IgD-negative memory B cell (primary cell): ENCODE measurements at regions not wholly inside any gene's neighbourhood (a gene's known extent, or its start where the extent isn't known, plus 50 kb on each side); places are given as distances from the start of the nearest gene placed in this dataset.
"Not testable (repeated sequence)": the region's sequence is repeated elsewhere in the genome, so short reads cannot be mapped to it uniquely, and the experiment has no call there.

ENCODE experiments used
- H3K27ac Mint-ChIP-seq, 3 donors: one replicate each; pipeline ENCODE4 v1.8.0; 2020 to 2022; ENCODE audit warnings: mild to moderate bottlenecking in 3 of 3, mixed read lengths in 3 of 3, moderate library complexity in 1 of 3
- H3K27me3 Mint-ChIP-seq: one replicate; pipeline ENCODE4 v1.8.0; 2021; ENCODE audit warnings: mixed read lengths
- H3K36me3 Mint-ChIP-seq: one replicate; pipeline ENCODE4 v1.8.0; 2020; ENCODE audit warnings: mild to moderate bottlenecking, mixed read lengths
- H3K4me1 Mint-ChIP-seq, 3 donors: one replicate each; pipeline ENCODE4 v1.8.0; 2020 to 2022; ENCODE audit warnings: mixed read lengths in 3 of 3, mild to moderate bottlenecking in 1 of 3
- H3K4me3 Mint-ChIP-seq, 4 donors: one replicate each; pipeline ENCODE4 v1.8.0; 2020 to 2022; ENCODE audit warnings: mild to moderate bottlenecking in 4 of 4, mixed read lengths in 4 of 4, moderate library complexity in 3 of 4
- H3K9me3 Mint-ChIP-seq, 3 donors: one replicate each; pipeline ENCODE4 v1.8.0; 2020 to 2021; ENCODE audit warnings: mixed read lengths in 3 of 3, mild to moderate bottlenecking in 1 of 3

DNA sequence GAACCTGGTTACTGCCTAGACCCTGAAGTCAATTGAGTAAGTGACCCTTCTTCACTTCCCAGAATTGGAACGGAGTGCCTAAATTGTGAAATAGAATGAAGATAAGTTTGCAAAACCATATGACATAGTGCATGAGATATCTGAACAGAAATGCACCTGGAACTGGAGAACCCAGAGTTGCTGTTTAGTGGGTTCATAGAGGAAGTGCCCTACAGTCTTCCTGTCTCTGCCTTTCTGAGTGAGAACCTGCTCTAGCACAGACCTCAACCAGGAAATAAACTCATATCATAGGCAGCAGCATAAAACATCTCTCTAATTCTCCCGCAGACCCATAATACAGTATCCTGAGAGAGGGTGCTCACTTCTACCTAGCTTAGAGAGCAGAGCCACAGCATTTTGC, 82.9 kb downstream of the EOMES start:
- H3K27me3 Mint-ChIP-seq: no peaks in the 10 kb centered on the region
- H3K36me3 Mint-ChIP-seq: no peaks in the 10 kb centered on the region
- H3K27ac Mint-ChIP-seq: peak overlapping the region in 1 of 3 donors; percentile 24
- H3K9me3 Mint-ChIP-seq: no peaks in the 10 kb centered on the region
- peak overlapping the region in 3 of 4 donors; percentile 11 to 77 (median 13) for H3K4me3 Mint-ChIP-seq
- peaks cover 6 to 7% (median 7%) of the 10 kb centered on the region in 3 donors for H3K4me1 Mint-ChIP-seq

DNA sequence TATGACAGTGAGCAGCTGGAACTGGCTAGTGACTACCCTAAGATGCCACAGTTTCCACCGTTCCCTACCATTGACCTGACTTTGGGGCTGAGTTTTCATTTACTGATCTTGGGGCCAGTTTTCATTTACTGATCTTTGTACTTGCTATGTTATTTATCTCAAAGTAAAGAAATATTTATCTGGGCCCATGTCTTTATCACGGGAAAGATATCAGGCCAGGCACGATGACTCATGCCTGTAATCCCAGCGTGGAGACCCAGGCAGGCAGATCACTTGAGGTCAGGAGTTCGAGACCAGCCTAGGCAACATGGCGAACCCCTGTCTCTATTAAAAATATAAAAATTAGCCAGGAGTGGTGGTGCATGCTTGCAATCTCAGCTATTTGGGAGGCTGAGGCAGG, 83.5 kb downstream of the EOMES start:
- Mint-ChIP-seq H3K27ac (no peak overlapping the region), H3K9me3 (no peaks in the 10 kb centered on the region), H3K36me3 (no peaks in the 10 kb centered on the region)

GRCh38 chr3:27637346-27637995, 84.7 kb downstream of the EOMES start:
- H3K27ac Mint-ChIP-seq: no peak overlapping the region
- H3K27me3 Mint-ChIP-seq: no peaks in the 10 kb centered on the region
- peaks cover 14 to 17% (median 15%) of the 10 kb centered on the region in 3 donors for H3K4me1 Mint-ChIP-seq
- H3K36me3 Mint-ChIP-seq: no peaks in the 10 kb centered on the region
- no peak overlapping the region for H3K4me3 Mint-ChIP-seq
- no peaks in the 10 kb centered on the region for H3K9me3 Mint-ChIP-seq

More for the DNA sequence above, 83.5 kb downstream of the EOMES start:
- Mint-ChIP-seq H3K4me3 (no peak overlapping the region), H3K4me1 (peaks cover 7 to 9% (median 8%) of the 10 kb centered on the region in 3 donors), H3K27me3 (no peaks in the 10 kb centered on the region)

- not testable (repeated sequence) for H3K9me3 Mint-ChIP-seq, H3K36me3 Mint-ChIP-seq, H3K27me3 Mint-ChIP-seq, H3K27ac Mint-ChIP-seq
- peak overlapping the region in 1 of 4 donors; percentile 65 for H3K4me3 Mint-ChIP-seq
- H3K4me1 Mint-ChIP-seq: peaks cover 16 to 21% (median 17%) of the 10 kb centered on the region in 3 donors
Measured at GRCh38 chr3:27635006-27635405, 87.1 kb downstream of the EOMES start.

DNA sequence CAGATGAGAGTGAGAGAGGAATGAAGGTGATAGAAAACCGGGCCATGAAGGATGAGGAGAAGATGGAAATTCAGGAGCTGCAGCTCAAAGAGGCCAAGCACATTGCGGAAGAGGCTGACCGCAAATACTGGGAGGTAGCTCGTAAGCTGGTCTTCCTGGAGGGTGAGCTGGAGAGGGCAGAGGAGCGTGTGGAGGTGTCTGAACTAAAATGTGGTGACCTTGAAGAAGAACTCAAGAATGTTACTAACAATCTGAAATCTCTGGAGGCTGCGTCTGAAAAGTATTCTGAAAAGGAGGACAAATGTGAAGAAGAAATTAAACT, 88.9 kb downstream of the EOMES start:
- H3K36me3 Mint-ChIP-seq: no peaks in the 10 kb centered on the region
- H3K4me1 Mint-ChIP-seq: peaks cover 11 to 18% (median 12%) of the 10 kb centered on the region in 3 donors
- peak overlapping the region; percentile 62 to 87 (median 69) for H3K27ac Mint-ChIP-seq
- H3K9me3 Mint-ChIP-seq: no peaks in the 10 kb centered on the region
- no peaks in the 10 kb centered on the region for H3K27me3 Mint-ChIP-seq
- peak overlapping the region; percentile 90 to 99 (median 94) for H3K4me3 Mint-ChIP-seq

DNA sequence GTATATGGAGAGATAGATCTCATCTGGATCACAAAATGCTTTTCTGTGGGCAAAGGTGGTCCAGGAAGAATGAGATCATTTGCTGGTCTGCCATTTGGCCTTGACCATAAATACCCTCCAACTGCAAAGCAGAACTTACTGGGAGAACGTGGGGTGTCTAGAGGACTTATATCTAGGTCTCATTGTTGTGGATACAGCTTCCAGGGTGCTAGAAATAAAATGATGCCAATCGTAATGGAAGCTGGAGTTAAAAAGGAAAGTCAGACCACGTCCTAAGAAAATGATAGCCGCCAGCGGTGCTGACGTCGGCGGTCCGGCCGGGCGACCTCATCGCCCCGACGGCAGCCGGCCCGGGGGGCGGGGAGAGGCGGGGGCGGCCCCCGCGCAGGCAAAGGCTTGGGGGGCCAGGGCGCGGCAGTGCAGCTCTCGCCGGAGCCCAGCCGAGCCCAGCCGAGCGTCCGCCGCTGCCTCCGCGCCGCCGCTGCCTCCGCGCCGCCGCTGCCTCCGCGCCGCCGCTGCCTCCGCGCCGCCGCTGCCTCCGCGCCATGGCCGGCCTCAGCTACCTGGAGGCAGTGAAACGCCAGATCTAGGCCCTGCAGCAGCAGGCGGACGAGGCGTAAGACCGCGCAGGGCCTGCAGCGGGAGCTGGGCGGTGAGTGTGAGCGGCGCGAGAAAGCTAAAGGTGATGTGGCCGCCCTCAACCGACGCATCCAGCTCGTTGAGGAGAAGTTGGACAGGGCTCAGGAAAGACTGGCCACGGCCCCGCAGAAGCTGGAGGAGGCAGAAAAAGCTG, 89.5 kb downstream of the EOMES start:
- Mint-ChIP-seq H3K36me3 (no peaks in the 10 kb centered on the region), H3K4me1 (peaks cover 12 to 23% (median 12%) of the 10 kb centered on the region in 3 donors), H3K9me3 (no peaks in the 10 kb centered on the region), H3K4me3 (peak overlapping the region; percentile 90 to 99 (median 94)), H3K27me3 (no peaks in the 10 kb centered on the region), H3K27ac (peak overlapping the region; percentile 62 to 87 (median 69))

GRCh38 chr3:27630885-27631284, 91.2 kb downstream of the EOMES start:
- Mint-ChIP-seq H3K4me3 (peak overlapping the region in 1 of 4 donors; percentile 54), H3K4me1 (peaks cover 12 to 23% (median 12%) of the 10 kb centered on the region in 3 donors), H3K36me3 (no peaks in the 10 kb centered on the region), H3K27me3 (no peaks in the 10 kb centered on the region), H3K9me3 (no peaks in the 10 kb centered on the region), H3K27ac (peak overlapping the region in 1 of 3 donors; percentile 1)

DNA sequence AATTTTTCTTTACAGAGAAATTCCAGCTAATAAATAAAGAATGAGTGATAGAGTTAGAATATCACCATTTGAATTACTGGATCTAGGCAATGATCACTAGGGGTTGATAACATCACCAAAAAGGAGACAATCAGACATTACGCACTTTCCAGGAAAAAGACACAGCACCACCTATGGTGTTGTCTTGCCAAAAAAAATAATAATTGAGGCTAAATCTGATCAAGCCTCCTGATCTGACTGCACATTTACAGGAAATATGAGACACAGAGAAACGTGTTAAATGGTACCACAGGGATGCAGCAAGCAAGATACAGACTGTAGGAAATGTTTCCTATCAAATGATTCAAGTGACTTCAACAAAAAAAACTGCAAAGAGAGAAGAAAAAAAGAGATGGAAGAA, 92.8 kb downstream of the EOMES start:
- Mint-ChIP-seq H3K27me3 (no peaks in the 10 kb centered on the region), H3K36me3 (no peaks in the 10 kb centered on the region), H3K4me3 (peak overlapping the region in 2 of 4 donors; percentile 13 to 38), H3K9me3 (no peaks in the 10 kb centered on the region), H3K4me1 (peaks cover 11 to 27% (median 16%) of the 10 kb centered on the region in 3 donors), H3K27ac (no peak overlapping the region)

- H3K4me1 Mint-ChIP-seq: peaks cover 8 to 21% (median 11%) of the 10 kb centered on the region in 3 donors
- H3K27ac Mint-ChIP-seq: no peak overlapping the region
- H3K36me3 Mint-ChIP-seq: no peaks in the 10 kb centered on the region
- H3K4me3 Mint-ChIP-seq: peak overlapping the region in 1 of 4 donors; percentile 15
- no peaks in the 10 kb centered on the region for H3K9me3 Mint-ChIP-seq
- H3K27me3 Mint-ChIP-seq: no peaks in the 10 kb centered on the region
Measured at GRCh38 chr3:27628026-27628750, 93.9 kb downstream of the EOMES start.

GRCh38 chr3:27626596-27627118, 95.5 kb downstream of the EOMES start:
- no peak overlapping the region for H3K27ac Mint-ChIP-seq
- no peaks in the 10 kb centered on the region for H3K36me3 Mint-ChIP-seq
- H3K4me3 Mint-ChIP-seq: no peak overlapping the region
- no peaks in the 10 kb centered on the region for H3K9me3 Mint-ChIP-seq
- H3K4me1 Mint-ChIP-seq: peaks cover 1 to 12% (median 6%) of the 10 kb centered on the region in 3 donors
- no peaks in the 10 kb centered on the region for H3K27me3 Mint-ChIP-seq

DNA sequence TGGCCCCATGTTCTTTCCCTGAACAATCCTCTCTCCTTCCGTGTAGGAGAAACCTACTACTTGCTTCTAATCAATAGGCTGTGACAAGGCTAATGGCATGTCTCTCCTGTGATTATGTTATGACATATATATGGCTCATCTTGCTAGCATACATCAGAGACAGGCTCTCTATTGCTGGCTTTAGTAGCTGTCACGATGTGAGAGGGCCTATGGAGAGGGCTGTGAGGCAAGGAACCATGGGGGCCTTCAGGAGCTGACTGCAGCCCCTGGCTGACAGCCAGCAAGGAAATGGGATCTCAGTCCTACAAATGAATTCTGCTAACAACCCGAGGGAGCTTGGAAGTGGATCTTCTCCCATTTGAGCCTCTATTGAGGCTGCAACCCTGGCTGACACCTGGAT, 96.3 kb downstream of the EOMES start:
- Mint-ChIP-seq H3K4me1 (peaks cover 1 to 12% (median 6%) of the 10 kb centered on the region in 3 donors), H3K36me3 (no peaks in the 10 kb centered on the region), H3K27me3 (no peaks in the 10 kb centered on the region), H3K9me3 (peaks cover 0 to 1% (median 0%) of the 10 kb centered on the region in 3 donors), H3K4me3 (no peak overlapping the region), H3K27ac (no peak overlapping the region)

DNA sequence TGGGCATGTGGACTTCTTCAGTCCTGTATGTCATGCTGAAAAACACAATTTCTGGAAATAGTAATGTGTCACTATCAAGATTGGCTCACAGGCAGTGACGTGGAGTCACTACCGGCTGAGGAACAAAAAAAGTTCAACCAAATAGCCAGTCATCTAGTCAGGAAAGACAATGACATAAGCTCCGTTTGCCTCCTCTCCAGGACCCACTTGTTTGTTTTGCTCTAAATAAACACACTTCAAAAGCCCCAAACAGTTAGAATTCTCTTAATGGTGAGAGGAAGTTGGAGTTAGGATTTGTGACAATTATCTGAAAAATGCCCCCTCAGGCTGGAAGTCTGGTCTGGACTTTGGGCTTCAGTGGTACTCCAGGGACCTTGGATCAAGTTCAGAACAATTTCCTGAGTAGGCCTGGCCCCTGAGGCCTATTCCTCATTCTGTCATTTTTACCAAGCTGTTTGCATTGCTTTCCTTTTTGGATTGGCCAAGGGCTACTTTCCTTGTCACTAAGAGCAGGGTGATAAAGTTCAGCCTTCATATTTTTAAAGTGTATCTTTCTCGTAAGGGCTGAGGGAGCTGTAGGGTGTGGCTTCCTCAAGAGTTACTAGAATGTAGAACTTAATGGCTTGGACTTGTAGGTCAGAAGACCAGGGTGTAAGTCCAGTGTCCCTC, 98.9 kb downstream of the EOMES start:
- H3K4me3 Mint-ChIP-seq: no peak overlapping the region
- H3K36me3 Mint-ChIP-seq: no peaks in the 10 kb centered on the region
- H3K27me3 Mint-ChIP-seq: no peaks in the 10 kb centered on the region
- H3K27ac Mint-ChIP-seq: no peak overlapping the region
- peaks cover 1 to 9% (median 4%) of the 10 kb centered on the region in 3 donors for H3K4me1 Mint-ChIP-seq
- peaks cover 0 to 1% (median 0%) of the 10 kb centered on the region in 3 donors for H3K9me3 Mint-ChIP-seq

GRCh38 chr3:27617552-27617951, 104.6 kb downstream of the EOMES start:
- H3K9me3 Mint-ChIP-seq: peaks cover 1 to 12% (median 8%) of the 10 kb centered on the region in 3 donors
- H3K27me3 Mint-ChIP-seq: no peaks in the 10 kb centered on the region
- no peak overlapping the region for H3K27ac Mint-ChIP-seq
- H3K4me3 Mint-ChIP-seq: no peak overlapping the region
- H3K36me3 Mint-ChIP-seq: peaks cover 3% of the 10 kb centered on the region
- peaks cover 0 to 2% (median 0%) of the 10 kb centered on the region in 3 donors for H3K4me1 Mint-ChIP-seq

DNA sequence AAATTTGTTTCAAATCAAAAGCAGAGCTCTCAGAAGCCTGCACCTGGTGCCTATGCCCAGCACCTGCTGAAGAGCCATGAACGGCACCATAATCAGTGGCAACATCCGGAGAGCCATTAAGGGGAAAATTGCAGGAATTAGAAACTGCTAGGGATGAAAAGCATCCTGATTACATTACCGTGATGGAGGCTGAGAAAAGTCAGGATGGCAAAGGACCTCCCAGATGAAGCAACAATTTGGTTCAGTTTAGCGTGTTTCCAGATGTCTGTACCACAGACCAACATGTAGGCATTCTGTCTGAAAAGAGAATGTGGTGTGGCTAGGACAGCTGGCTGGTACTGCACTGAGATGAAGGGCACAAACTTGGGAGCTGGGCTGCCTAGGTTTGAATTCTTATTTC, 106.1 kb downstream of the EOMES start:
- Mint-ChIP-seq H3K27me3 (no peaks in the 10 kb centered on the region), H3K4me1 (peaks cover 6 to 10% (median 9%) of the 10 kb centered on the region in 3 donors), H3K36me3 (peaks cover 3% of the 10 kb centered on the region), H3K27ac (no peak overlapping the region), H3K4me3 (no peak overlapping the region), H3K9me3 (peaks cover 0 to 12% (median 8%) of the 10 kb centered on the region in 3 donors)
